GM18517 (cell line): ENCODE measurements at regions not wholly inside any gene's neighbourhood (a gene's known extent, or its start where the extent isn't known, plus 50 kb on each side); places are given as distances from the start of the nearest gene placed in this dataset.
A peak's percentile ranks its signal among the peaks of the same experiment; 100 is the strongest.
"Not testable (repeated sequence)": the region's sequence is repeated elsewhere in the genome, so short reads cannot be mapped to it uniquely, and the experiment has no call there.

Experiments used
- ATAC-seq: cut with Tn5 transposase; IDR thresholded peaks from one replicate; pipeline ENCODE4 v1.9.1; 2021; ENCODE audit warnings: mild to moderate bottlenecking, moderate library complexity; ENCODE audit not compliant: unreplicated experiment

DNA sequence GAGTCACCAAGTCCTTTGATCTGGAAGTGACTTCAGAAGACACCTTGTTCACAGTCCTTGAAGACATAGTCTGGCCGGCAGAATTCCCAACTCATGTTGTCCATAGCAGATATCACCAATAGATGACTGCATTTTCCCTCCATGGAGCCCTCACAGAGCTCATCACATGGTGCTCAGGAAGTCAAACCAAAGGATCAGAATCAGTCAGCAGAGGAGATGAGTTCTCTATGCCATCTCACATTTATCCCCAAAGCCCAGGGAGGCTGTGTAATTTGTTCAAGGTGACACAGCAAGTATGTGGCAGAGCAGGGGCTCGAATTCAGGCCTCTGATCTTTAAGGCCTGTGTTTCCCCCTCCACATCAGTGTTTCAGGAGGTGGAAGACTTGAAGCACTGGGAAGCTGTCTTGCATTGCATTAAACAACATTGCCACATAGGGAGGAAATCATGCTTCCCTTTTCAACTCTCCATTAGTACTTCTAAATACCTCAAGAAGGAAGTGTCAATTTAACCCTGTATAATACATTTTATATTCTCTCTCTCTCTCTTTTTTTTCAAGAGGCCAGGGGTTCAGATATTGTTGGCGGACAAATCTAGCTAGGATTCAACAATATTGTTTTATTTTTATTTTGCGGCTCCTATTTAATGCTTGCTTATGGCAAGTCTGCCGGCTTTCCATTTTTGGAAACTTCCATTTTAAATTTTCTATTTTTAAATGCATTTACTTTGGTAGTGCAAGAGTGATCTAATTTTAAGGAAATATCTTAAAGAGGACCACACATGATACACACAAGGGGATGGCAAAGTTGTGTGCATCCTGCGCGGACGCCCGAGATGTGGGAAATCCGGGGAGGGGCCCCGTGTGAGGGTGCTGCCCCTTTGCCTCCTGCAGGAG lies 61.9 kb downstream of the NPIPB5 start:
- ATAC-seq, result not testable (repeated sequence)

DNA sequence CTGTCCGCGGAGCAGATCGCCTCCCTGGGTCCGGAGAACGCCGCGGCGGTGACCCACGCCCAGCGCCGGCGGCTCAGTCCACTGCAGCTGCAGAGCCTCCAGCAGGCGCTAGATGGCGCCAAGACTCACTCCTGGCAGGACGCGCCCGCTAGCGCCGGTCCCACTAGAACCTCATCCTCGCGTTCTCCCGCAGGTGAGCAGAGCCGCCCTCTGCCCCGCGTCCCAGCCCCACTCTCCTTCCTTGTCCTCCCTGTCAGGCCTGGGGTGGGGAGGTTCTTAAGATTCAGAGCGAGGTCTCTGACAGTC lies 62.5 kb downstream of the NPIPB5 start:
- peak; percentile 54 for ATAC-seq

DNA sequence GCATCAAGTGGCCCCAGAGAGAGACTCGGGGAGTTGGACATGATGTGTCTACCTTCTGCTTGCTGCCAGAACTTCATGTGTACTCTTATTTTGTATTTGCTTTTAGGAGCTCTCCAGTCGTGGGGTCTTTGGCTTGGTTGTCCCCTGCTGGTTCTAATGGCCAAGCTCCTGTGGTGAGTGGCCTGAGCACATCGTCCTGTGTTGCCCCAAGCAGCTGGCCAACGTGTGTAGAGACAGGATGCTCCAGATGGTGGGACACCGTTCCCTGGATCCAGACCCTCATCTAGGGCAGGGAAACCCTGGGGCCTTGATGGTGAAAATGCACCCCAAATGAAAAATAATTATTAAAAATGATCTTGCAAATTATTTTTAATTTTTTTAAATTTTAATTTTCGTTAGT lies 65.8 kb downstream of the NPIPB5 start:
- not testable (repeated sequence) for ATAC-seq

DNA sequence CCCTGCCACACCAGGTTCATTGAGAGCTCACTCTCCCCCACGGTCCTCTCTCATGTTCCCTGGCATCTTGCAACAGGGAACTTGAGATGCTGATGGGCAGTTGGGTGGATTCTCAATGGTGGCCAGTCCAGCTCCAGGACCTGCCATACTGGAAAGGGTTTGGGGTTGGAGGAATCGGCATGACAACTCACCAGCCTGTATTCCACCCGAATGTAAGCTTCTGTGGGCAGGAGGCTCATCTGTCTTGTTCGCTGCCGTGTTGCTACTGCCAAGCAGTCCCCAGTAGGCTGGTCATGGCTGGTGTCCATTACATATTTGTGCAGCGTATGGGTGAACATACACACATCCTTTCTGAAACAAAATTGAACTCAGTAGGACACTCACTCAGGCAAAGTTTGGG lies 72.5 kb downstream of the NPIPB5 start:
- not testable (repeated sequence) for ATAC-seq

DNA sequence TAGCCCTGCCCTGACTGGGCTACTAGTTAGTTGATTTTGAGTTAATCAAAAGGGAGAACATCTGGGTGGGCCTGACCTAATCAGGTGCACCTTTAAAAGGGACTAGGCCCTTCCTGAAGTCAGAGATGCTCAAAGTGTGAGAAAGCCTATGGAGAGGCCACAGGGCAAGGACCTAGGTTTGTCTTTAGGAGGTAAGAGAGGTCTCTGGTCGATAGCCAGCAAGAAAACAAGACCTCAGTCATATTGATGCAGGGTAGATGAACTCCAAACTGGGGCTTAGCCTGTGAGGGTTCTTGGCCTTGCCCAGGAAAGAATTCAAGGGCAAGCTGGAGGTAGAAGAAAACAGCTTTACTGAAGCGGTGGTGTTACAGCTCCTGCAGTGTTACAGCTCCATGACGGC lies 73.8 kb downstream of the NPIPB5 start:
- ATAC-seq, result not testable (repeated sequence)

DNA sequence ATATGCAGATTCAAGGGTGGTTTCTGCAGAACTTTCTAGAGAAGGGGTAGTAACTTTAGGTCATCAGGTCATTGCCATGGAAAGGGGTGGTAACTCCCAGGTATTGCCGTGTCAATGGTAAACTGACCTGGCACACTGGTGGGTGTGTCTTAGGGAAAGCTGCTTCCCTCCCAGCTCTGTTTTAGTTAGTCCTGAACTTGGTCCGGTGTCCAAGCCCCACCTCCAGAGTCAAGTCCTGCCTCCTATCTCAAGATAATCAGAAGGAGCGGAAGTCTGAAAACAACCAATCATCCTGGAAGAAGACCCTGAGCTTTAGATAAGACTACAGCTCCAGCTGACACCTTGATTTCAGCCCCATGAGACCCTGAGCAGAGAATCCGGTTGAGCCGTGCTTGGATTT lies 74.2 kb downstream of the NPIPB5 start:
- ATAC-seq, result not testable (repeated sequence)

DNA sequence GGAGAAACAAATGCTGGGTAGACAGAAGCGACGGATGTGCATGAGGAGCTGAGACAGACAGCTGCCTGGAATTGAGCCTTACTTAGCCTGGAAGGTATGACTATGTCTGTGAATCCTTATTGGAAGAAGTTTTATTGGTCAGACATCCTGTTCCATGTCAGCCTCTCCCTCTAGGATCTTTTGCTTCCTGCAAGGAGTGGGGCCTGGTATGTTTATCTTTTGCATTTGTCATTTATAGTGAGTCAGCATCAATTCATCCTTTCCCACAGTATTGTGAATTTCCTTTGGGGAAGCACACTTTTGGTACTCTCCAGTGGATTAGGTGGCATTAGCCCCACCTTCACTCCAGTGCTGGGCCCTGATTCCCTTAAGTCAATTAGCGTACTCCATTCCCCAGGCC lies 74.7 kb downstream of the NPIPB5 start:
- not testable (repeated sequence) for ATAC-seq

DNA sequence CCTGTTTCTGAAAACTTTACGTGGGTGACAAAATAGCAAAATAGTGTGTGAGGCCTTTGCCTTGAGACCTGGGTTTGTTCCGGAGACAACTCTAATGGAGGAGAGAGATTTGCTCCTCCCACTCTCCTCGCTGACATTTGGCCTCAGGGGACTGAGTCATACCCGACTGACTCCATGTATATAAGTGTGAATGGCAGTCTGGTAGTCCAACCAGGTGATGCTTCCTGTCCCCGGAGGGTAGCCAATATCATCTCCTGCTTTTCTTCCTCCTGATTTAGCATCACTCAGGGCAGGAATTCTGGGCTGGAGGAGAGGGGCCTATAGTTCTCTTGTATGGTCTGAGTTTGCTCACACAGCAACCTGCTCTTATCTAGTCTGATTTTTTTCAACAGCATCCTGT lies 76.0 kb downstream of the NPIPB5 start:
- ATAC-seq, result not testable (repeated sequence)

DNA sequence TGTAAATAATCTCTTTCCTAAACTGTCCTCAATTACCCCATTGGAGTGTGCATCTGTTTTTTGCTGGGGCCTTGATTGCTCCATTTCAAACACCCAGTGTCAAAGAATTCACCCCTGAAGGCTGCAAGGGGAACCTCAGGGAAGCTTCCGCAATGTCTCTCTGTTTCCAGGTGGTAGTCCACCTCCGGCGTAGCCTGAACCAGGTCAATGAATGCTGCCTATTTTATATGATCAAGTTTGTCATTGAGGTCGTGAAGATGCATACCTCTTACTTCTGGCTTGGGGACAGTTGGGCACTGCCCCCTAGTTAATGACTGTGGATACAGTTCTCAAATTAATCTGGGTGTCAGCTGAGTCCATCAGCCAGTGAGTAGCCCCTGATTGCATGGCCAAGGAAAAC lies 79.1 kb downstream of the NPIPB5 start:
- not testable (repeated sequence) for ATAC-seq

DNA sequence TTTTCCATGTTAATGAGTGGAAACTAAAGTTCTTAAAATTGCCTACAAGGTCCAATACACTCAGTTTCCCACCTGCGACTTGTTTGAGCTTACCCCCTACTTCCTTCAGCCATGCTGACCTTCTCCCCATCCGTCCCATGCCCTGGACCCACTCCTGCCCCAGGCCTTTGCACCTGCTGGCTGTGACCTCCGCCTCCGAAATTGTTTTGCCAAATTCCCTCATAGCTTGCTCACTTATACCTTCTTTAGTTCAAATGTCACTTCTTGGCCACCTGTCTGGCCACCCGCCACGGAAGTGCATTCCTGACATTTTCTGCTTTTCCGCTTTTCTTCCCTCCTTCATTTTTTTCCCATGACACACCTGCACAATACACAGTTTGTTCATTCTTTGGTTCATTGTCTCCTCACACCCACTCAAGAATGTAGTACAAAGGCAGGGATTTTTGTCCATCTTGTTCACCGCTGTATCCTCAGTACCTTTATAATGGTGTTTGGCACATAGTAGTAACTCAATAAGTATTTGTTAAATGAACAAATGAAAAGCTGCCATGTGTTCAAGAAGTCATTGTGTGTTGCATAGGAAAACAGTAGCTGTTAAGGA lies 85.9 kb downstream of the NPIPB5 start:
- not testable (repeated sequence) for ATAC-seq

DNA sequence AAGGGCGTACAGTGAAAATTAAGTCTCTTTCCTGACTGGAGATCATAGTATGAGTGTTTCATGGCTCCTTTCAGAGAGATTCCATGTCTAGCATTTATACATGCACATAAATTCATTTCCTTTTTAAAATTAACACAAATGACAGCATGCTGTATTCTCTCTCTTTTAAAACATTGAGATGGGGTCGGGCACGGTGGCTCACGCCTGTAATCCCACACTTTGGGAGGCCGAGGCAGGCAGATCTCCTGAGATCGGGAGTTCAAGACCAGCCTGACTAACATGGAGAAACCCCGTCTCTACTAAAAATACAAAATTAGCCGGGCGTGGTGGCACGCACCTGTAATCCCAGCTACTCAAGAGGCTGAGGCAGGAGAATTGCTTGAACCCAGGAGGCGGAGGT lies 93.1 kb downstream of the NPIPB5 start:
- ATAC-seq, result not testable (repeated sequence)

DNA sequence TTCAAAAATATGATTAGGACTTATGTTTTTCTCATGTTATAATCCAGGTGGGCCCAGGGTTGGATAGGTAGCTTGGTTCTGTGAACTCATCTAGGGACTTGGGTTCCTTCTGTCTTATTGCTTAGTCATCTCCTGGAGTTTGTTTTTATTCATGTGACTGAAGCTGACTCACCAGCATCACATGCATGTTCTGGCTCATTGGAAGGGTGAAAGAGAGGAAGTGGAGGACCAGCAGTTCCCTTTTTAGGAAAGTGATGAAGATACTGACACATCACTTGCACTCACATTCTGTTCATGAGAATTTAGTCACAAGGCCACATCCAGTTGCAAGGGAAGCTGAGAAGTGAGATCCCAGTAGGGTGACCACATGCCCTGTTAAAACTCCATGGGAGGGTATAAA lies 95.9 kb downstream of the NPIPB5 start:
- not testable (repeated sequence) for ATAC-seq

DNA sequence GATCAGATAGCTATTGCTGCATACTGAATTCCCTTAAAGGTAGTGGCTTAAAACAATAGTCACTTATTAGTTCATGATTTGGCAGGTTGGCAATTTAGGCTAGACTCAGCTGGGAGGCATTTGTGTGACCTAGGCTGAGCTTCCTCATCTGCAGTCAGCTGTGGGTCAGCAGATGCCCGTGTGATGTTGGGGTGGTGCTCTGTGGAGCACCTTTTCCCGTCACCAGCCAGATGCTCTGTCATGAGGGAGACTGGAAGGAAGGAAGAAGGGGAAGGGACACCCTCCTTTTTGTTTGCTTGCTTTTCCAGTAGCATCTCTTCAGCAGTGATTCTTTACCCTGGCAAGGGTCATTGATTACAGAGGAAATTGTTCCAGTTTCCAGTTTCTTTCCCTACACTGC lies 99.1 kb downstream of the NPIPB5 start:
- not testable (repeated sequence) for ATAC-seq

DNA sequence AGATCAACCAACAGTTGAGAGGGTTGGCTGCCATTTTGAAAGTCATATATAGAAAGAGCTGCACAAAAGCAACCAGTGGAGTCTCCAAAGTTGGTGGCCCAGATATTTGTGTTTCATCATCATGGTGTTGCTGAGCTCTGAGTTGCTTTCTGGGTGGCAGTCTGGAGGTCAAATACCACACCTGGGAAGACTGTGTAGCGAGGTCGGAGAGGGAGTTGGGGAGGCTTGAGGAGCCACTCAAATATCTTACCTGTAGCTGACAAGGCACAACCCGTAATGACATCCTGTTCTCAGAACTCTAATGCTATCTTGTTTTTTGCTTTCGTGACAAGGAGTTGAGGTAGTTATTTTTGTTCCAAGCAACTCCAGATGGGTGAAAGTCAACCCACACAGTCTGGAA lies 100.4 kb downstream of the NPIPB5 start:
- not testable (repeated sequence) for ATAC-seq

DNA sequence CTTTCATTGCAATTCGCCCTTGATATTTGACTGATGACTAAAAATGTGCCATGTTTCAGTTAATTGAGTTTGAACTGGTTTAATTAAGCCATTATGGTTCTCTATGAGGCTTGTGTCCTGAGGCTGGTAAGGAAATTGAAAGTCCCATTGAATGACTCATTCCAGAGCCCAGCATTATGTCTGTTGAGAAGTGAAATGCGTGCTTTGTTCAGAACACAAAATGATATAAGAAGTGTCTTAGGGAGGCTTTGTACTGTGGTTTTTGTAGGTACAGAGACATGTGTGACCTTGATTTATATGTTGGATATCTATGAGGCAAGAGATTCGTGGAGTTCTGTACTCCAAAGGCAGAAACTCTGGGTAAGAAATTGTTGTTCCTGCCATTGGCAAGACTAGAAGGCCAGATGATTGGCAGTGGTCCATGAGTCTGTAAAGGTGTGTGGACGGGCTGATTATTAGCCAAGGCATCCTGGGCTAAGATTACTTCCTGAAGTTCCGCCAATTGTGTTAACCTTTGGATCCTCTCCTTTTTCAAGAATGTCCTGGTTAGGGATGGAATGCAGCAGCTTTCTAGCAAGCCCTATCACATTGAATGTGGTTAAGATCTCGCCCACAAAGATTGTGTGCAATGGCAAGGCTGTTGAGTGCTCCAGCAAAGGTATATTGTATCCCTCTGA lies 103.7 kb downstream of the NPIPB5 start:
- no peak for ATAC-seq

DNA sequence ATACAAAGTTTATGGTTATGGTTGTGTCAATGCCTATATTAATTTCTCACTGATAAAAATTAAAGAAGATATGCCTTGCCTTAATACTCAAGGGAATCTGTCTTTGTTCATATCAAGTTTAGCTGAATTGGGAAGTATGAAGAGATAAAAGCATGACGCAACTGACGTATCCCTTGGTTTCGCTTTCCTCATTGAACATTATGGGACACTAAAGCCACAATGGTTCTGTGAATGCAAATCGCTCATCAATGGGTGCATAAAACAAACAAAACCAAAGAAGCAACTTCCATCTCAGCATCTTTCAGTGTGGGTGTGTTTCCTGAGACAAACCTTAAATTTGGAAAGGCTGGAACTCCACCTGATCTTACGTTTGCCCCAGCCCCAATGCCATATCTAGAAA lies 108.2 kb downstream of the NPIPB5 start:
- ATAC-seq, result no peak

DNA sequence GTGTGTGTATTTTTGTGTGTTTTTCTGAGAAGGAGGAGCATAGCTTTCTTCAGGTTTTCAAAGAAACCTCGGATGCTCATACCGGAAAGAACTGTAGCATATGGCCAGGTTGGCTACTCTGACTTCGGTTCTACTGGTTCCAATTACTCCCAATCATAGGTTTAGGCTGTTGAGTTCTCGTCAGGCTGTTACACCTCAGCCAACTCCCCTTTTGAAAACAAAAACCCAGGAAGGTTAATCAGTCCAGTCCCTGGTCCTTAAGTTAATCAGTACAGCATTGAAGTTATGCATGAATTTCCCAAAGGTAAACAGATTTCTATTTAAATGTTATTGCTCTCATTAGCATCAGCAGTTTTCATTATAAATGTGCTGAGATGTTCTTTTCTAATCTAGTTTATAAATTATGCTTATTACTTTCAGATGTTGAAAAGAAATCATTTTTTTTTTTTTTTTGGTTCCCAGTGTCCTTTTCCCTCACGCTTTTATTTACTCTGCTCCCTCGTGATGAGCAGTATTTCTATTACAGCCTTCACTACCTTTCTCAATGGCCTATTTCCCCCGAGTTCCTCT lies 111.0 kb downstream of the NPIPB5 start:
- no peak for ATAC-seq

DNA sequence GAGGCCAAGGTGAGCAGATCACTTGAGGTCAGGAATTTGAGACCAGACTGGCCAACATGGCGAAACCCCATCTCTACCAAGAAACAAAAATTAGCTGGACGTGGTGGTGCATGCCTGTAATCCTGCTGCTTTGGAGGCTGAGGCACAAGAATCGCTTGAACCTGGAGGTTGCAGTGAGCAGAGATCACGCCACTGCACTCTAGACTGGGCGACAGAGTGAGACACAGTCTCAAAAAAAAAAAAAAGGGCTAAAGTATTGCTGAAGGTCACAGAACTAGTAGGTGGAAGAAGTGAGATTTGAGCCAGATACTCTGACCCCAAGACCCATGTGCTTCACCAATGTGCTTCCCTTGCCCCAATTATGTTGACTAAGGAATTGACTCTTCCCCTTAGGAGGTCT lies 112.0 kb downstream of the NPIPB5 start:
- ATAC-seq, result no peak

DNA sequence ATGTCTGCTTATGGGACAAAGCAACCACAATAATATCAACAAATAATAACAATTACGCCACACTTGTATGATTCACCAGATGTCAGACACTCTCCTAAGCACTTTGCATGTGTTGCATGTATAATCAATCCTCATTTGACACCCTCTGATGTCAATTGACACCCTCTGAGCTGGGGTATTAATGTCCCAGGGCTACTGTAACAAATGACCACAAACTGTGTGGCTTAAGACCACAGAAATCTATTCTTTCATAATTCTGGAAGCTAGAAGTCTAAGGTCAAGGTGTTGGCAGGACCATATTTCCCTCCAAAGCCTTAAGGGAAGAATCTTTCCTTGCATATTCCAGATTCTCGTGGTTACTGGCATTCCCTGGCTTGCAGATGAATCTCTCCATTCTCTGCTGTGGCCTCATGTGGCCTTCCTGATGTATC lies 112.7 kb downstream of the NPIPB5 start:
- ATAC-seq, result no peak

DNA sequence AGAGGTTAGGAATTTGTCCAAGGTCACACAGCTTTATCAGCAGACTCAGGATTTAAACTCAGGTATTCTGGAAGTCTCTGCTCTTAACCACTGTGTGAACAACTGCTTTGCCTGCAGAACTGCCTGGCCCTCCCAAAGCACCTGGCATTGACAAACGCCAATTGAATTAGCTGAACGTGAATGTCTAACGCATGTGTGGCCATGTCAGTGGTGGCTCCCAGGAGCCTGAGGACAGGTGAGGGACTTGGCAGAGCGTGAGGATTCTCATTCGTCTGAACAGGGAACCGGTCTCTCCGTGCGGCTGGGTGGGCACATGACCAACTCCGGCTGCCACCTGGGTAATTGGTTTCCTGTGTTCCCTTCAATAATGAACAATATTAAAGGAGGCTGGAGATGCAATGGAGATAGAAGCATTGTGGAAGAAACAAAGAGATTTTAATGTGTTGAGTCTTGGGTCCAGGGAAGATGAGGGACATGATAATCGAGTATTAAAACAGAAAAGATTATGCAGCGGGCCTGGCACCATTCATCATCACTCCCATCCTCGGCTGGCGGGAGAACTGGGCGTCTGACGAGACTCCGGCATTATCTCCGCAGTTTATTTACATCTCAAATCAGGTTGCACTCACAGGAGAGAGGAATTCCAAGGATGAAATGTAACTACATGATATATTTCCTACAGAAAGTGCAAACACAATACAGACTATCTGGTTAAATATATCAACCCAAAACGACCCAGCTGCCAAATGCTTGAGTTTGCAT lies 113.5 kb downstream of the NPIPB5 start:
- no peak for ATAC-seq
